ENCODE measurements at regions not wholly inside any gene's neighbourhood (a gene's known extent, or its start where the extent isn't known, plus 50 kb on each side); places are given as distances from the start of the nearest gene placed in this dataset.
A peak's percentile ranks its signal among the peaks of the same experiment; 100 is the strongest.

GRCh38 chr21:26784974-26785373 is 60.2 kb downstream of the ADAMTS1 start:
- no peak for DNase-seq (ENCODE audit: low spot score)

GRCh38 chr21:26783466-26784195 is 61.6 kb downstream of the ADAMTS1 start:
- DNase-seq (ENCODE audit: low spot score): no peak

- DNase-seq (ENCODE audit: low spot score): no peak
Measured at GRCh38 chr21:26782747-26783146, 62.5 kb downstream of the ADAMTS1 start.

- DNase-seq (ENCODE audit: low spot score): no peak
Measured at GRCh38 chr21:26782331-26782730, 62.9 kb downstream of the ADAMTS1 start.

GRCh38 chr21:26781331-26781730 is 63.9 kb downstream of the ADAMTS1 start:
- no peak for DNase-seq (ENCODE audit: low spot score)

- no peak for DNase-seq (ENCODE audit: low spot score)
Measured at GRCh38 chr21:26777166-26777565, 68.0 kb downstream of the ADAMTS1 start.

GRCh38 chr21:26776310-26777021 is 68.7 kb downstream of the ADAMTS1 start:
- DNase-seq (ENCODE audit: low spot score): peak; percentile 25

- no peak for DNase-seq (ENCODE audit: low spot score)
Measured at GRCh38 chr21:26773058-26773457, 72.2 kb downstream of the ADAMTS1 start.

GRCh38 chr21:26769613-26770188 is 75.5 kb downstream of the ADAMTS1 start:
- peak; percentile 42 for DNase-seq (ENCODE audit: low spot score)

GRCh38 chr21:26766826-26767325 is 78.3 kb downstream of the ADAMTS1 start:
- no peak for DNase-seq (ENCODE audit: low spot score)

- no peak for DNase-seq (ENCODE audit: low spot score)
Measured at GRCh38 chr21:26761174-26761915, 83.9 kb downstream of the ADAMTS1 start.

- DNase-seq (ENCODE audit: low spot score): no peak
Measured at GRCh38 chr21:26759731-26760130, 85.5 kb downstream of the ADAMTS1 start.

- no peak for DNase-seq (ENCODE audit: low spot score)
Measured at GRCh38 chr21:26758083-26758880, 86.9 kb downstream of the ADAMTS1 start.

- DNase-seq (ENCODE audit: low spot score): peak; percentile 54
Measured at GRCh38 chr21:26756491-26757159, 88.6 kb downstream of the ADAMTS1 start.

GRCh38 chr21:26754853-26755252 is 90.4 kb downstream of the ADAMTS1 start:
- DNase-seq (ENCODE audit: low spot score): no peak

GRCh38 chr21:26753822-26754221 is 91.4 kb downstream of the ADAMTS1 start:
- no peak for DNase-seq (ENCODE audit: low spot score)

- DNase-seq (ENCODE audit: low spot score): no peak
Measured at GRCh38 chr21:26752849-26753248, 92.4 kb downstream of the ADAMTS1 start.

- DNase-seq (ENCODE audit: low spot score): no peak
Measured at GRCh38 chr21:26751305-26751704, 93.9 kb downstream of the ADAMTS1 start.

- DNase-seq (ENCODE audit: low spot score): no peak
Measured at GRCh38 chr21:26748066-26748465, 97.1 kb downstream of the ADAMTS1 start.

GRCh38 chr21:26747216-26747615 is 98.0 kb downstream of the ADAMTS1 start:
- no peak for DNase-seq (ENCODE audit: low spot score)

- no peak for DNase-seq (ENCODE audit: low spot score)
Measured at GRCh38 chr21:26743524-26743923, 101.7 kb downstream of the ADAMTS1 start.

Measured in AG20443 (cell line).